Stimulated activated naive CD4-positive, alpha-beta T cell (primary cell): ENCODE measurements at regions not wholly inside any gene's neighbourhood (a gene's known extent, or its start where the extent isn't known, plus 50 kb on each side); places are given as distances from the start of the nearest gene placed in this dataset.
"Not testable (repeated sequence)": the region's sequence is repeated elsewhere in the genome, so short reads cannot be mapped to it uniquely, and the experiment has no call there.

Experiments used
- DNase-seq, 6 experiments: peaks; one replicate each; lab custom pipeline; 2025; lab: John Stamatoyannopoulos, UW

- no peak for DNase-seq
Measured at GRCh38 chr12:114501474-114501807, 95.5 kb upstream of the TBX5 start.

GRCh38 chr12:114500775-114501473 lies 95.0 kb upstream of the TBX5 start:
- DNase-seq = no peak

- no peak for DNase-seq
Measured at GRCh38 chr12:114500131-114500530, 94.2 kb upstream of the TBX5 start.

GRCh38 chr12:114499338-114499737 lies 93.4 kb upstream of the TBX5 start:
- DNase-seq = no peak

- DNase-seq = no peak
Measured at GRCh38 chr12:114491916-114492315, 86.0 kb upstream of the TBX5 start.

GRCh38 chr12:114484822-114485459 lies 79.0 kb upstream of the TBX5 start:
- DNase-seq = not testable (repeated sequence)

GRCh38 chr12:114483996-114484395 lies 78.1 kb upstream of the TBX5 start:
- DNase-seq = no peak

GRCh38 chr12:114481200-114481535 lies 75.2 kb upstream of the TBX5 start:
- DNase-seq = no peak

GRCh38 chr12:114480337-114481199 lies 74.6 kb upstream of the TBX5 start:
- no peak for DNase-seq

GRCh38 chr12:114479831-114480230 lies 73.9 kb upstream of the TBX5 start:
- DNase-seq = no peak

- DNase-seq = no peak
Measured at GRCh38 chr12:114478865-114479264, 72.9 kb upstream of the TBX5 start.

- DNase-seq = no peak
Measured at GRCh38 chr12:114477989-114478395, 72.0 kb upstream of the TBX5 start.

GRCh38 chr12:114476159-114476558 lies 70.2 kb upstream of the TBX5 start:
- DNase-seq = no peak

- DNase-seq = no peak
Measured at GRCh38 chr12:114473717-114474116, 67.8 kb upstream of the TBX5 start.

- DNase-seq = no peak
Measured at GRCh38 chr12:114473018-114473417, 67.1 kb upstream of the TBX5 start.

- DNase-seq = no peak
Measured at GRCh38 chr12:114457620-114458019, 51.7 kb upstream of the TBX5 start.
